Right atrium auricular region (tissue), 2 donors: ENCODE measurements at regions not wholly inside any gene's neighbourhood (a gene's known extent, or its start where the extent isn't known, plus 50 kb on each side); places are given as distances from the start of the nearest gene placed in this dataset.

ENCODE experiments used
- DNase-seq: peaks from one replicate; pipeline ENCODE4 v3.0.0-alpha.2; 2019; ENCODE audit warnings: low spot score
- H3K27ac ChIP-seq, 2 donors: fragments of 200-600 bp; sonication (generic); 1 replicate in 1 of 2; 2 replicates in 1 of 2; pipeline ENCODE4 v1.5.1; 2016 to 2019
- H3K27me3 ChIP-seq, 2 donors: fragments of 200-600 bp; sonication (generic); one replicate each; pipeline versions ENCODE4 v1.5.1 to v1.6.0; 2017 to 2019
- H3K36me3 ChIP-seq: fragments of 200-600 bp; sonication (generic); one replicate; pipeline ENCODE4 v1.5.1; 2016
- H3K4me1 ChIP-seq, 2 donors: fragments of 200-600 bp; sonication (generic); one replicate each; pipeline versions ENCODE4 v1.5.1 to v1.6.0; 2017 to 2019
- H3K4me3 ChIP-seq, 2 donors: fragments of 200-600 bp; sonication (generic); 1 replicate in 1 of 2; 2 replicates in 1 of 2; pipeline ENCODE4 v1.5.1; 2017 to 2019; ENCODE audit warnings: mild to moderate bottlenecking in 1 of 2, moderate library complexity in 1 of 2
- H3K9me3 ChIP-seq, 2 donors: fragments of 200-600 bp; sonication (generic); one replicate each; pipeline ENCODE4 v1.5.1; 2019
- CTCF ChIP-seq, 2 donors: fragments of 200-600 bp; sonication (generic); IDR thresholded peaks; one replicate each; pipeline ENCODE4 v1.5.1; 2019; ENCODE audit warnings: antibody characterized with exemption in 2 of 2

DNA sequence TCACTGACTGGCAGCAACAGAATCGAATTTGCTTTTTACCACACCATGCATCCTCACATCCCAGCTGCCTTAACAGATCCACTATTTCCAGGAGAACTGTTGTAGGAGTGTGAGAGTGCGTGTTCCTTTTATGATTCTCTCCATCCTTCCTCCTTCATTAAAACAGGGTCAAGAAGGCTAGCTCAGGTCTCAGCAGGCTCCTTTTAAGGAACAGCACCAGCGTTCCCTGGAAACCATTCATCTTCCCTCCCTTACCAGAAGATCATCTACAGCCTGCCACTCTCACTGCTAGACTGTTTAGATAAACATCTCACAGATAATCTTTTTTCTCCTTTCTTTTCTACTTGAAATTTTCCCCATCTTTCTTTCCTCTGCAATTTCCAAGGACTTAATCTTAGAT is 1531.9 kb upstream of the CDH8 start:
- Histone ChIP-seq H3K27me3 (no peaks in the 10 kb centered on the region), H3K27ac (no peak overlapping the region), H3K4me3 (no peak overlapping the region), H3K9me3 (no peaks in the 10 kb centered on the region), H3K36me3 (no peaks in the 10 kb centered on the region), H3K4me1 (no peaks in the 10 kb centered on the region)
- DNase-seq, result no peak
- no peak for TF ChIP-seq CTCF (IDR thresholded peaks at IDR 0.05)

- Histone ChIP-seq H3K27me3 (no peaks in the 10 kb centered on the region), H3K27ac (no peak overlapping the region), H3K4me3 (no peak overlapping the region), H3K36me3 (no peaks in the 10 kb centered on the region), H3K9me3 (no peaks in the 10 kb centered on the region), H3K4me1 (no peaks in the 10 kb centered on the region)
- TF ChIP-seq CTCF (IDR thresholded peaks at IDR 0.05), result no peak
- DNase-seq, result no peak
Observed at GRCh38 chr16:63563819-63564505, 1527.7 kb upstream of the CDH8 start.

GRCh38 chr16:63553980-63554379 is 1517.7 kb upstream of the CDH8 start:
- DNase-seq, result no peak
- H3K36me3 ChIP-seq, result no peaks in the 10 kb centered on the region
- TF ChIP-seq CTCF (IDR thresholded peaks at IDR 0.05), result no peak
- H3K4me1 ChIP-seq, result no peaks in the 10 kb centered on the region
- H3K27me3 ChIP-seq, result no peaks in the 10 kb centered on the region
- no peaks in the 10 kb centered on the region for H3K9me3 ChIP-seq
- no peak overlapping the region for H3K27ac ChIP-seq
- no peak overlapping the region for H3K4me3 ChIP-seq

DNA sequence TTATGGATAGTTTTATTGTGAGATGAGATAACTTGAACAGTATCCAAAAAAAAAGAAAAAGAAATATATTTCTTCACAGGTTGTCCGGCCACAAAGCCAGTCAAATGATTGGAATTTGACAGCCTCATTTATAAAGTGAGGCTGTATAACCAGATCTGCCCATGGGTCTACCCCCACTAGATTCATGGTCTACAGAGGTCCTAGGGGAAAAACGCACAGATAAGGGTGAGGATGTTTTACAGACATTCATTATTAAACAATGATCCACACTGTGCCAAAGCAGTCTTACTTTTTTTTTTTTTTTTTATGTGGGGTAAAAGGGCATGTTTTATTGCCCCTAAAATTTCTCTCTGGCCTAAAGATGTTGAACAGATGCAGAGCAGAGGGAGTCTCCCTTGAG is 1503.0 kb upstream of the CDH8 start:
- Histone ChIP-seq H3K36me3 (no peaks in the 10 kb centered on the region), H3K9me3 (peaks cover 0 to 2% of the 10 kb centered on the region in 2 donors), H3K27me3 (no peaks in the 10 kb centered on the region), H3K4me1 (no peaks in the 10 kb centered on the region), H3K4me3 (no peak overlapping the region), H3K27ac (no peak overlapping the region)
- DNase-seq, result no peak
- no peak for TF ChIP-seq CTCF (IDR thresholded peaks at IDR 0.05)

DNA sequence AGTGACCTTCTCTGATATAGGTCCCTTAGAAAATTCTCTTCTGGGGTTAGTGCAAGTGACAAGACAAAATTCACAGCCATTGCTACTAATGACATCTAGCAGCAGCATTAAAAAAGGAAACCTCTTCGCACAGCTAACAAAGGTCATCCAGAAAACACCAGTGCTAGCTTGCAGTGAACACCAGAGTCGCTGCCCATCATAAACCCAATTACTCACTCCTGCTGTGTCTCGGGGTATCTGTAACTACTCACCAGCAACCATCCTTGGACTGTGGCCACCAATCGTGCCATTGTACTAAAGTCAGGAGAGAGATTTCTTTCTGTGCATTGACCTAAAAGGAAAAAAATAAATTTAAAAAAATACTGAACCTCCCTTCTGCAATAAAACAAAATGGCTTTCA is 1494.7 kb upstream of the CDH8 start:
- Histone ChIP-seq H3K36me3 (no peaks in the 10 kb centered on the region), H3K4me3 (no peak overlapping the region), H3K4me1 (no peaks in the 10 kb centered on the region), H3K27me3 (no peaks in the 10 kb centered on the region), H3K9me3 (peaks cover 0 to 10% of the 10 kb centered on the region in 2 donors), H3K27ac (no peak overlapping the region)
- no peak for DNase-seq
- no peak for TF ChIP-seq CTCF (IDR thresholded peaks at IDR 0.05)

DNA sequence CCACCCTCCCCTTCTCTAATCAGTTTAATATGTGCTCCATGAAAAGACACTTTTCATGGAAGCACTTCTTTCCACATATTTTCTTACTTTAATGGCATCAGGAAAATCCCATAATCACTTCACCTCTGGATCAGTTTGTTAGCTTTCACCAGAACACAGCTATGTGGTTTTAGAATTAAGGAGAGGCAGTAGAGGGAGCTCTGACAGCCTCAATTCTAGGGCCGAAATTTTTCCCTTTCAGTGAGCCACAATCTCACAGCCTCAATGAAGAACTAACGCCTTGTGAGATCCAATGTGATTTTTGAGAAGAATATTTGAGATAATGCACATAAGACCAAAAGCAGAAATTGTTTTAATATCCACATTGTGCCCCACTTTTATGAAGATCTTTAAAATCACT is 1494.0 kb upstream of the CDH8 start:
- no peak overlapping the region for H3K27ac ChIP-seq
- DNase-seq, result no peak
- no peaks in the 10 kb centered on the region for H3K4me1 ChIP-seq
- peaks cover 0 to 10% of the 10 kb centered on the region in 2 donors for H3K9me3 ChIP-seq
- no peaks in the 10 kb centered on the region for H3K27me3 ChIP-seq
- no peak overlapping the region for H3K4me3 ChIP-seq
- no peaks in the 10 kb centered on the region for H3K36me3 ChIP-seq
- TF ChIP-seq CTCF (IDR thresholded peaks at IDR 0.05), result peak in 1 of 2 donors; percentile 46
